OCI-LY1 (cell line): ENCODE measurements at regions not wholly inside any gene's neighbourhood (a gene's known extent, or its start where the extent isn't known, plus 50 kb on each side); places are given as distances from the start of the nearest gene placed in this dataset.

Experiments used
- H2AFZ ChIP-seq: fragments of 200-600 bp; sonication (generic), shearing (Covaris generic); 2 replicates; pipeline ENCODE4 v1.6.0; 2014; ENCODE audit warnings: antibody characterized with exemption, mild to moderate bottlenecking, low read length
- H3F3A ChIP-seq: fragments of 200-600 bp; sonication (generic), shearing (Covaris generic); 2 replicates; pipeline ENCODE4 v1.6.0; 2014; ENCODE audit warnings: mild to moderate bottlenecking, antibody characterized with exemption, low read length, moderate library complexity; ENCODE audit not compliant: insufficient read depth
- H3K27ac ChIP-seq: fragments of 200-600 bp; sonication (generic); 2 replicates; pipeline ENCODE4 v1.5.1; 2014; ENCODE audit warnings: low read length, mixed run types, mild to moderate bottlenecking, low read depth; ENCODE audit not compliant: poor library complexity, severe bottlenecking
- H3K27me3 ChIP-seq: fragments of 200-600 bp; sonication (generic); 2 replicates; pipeline ENCODE4 v1.6.0; 2014; ENCODE audit warnings: antibody characterized with exemption, mild to moderate bottlenecking, low read length, moderate library complexity; ENCODE audit not compliant: insufficient read depth
- H3K36me3 ChIP-seq: fragments of 200-600 bp; sonication (generic); 2 replicates; pipeline ENCODE4 v1.6.1; 2014; ENCODE audit warnings: mild to moderate bottlenecking, antibody characterized with exemption, low read length, moderate library complexity, mixed read lengths; ENCODE audit not compliant: insufficient read depth
- H3K4me1 ChIP-seq: fragments of 200-600 bp; sonication (generic); 2 replicates; pipeline ENCODE4 v1.5.1; 2014; ENCODE audit warnings: mild to moderate bottlenecking, low read length, moderate library complexity; ENCODE audit not compliant: insufficient read depth, severe bottlenecking
- H3K4me2 ChIP-seq: fragments of 200-600 bp; sonication (generic), shearing (Covaris generic); 2 replicates; pipeline ENCODE4 v1.6.1; 2014; ENCODE audit warnings: low read length
- H3K4me3 ChIP-seq: fragments of 200-600 bp; sonication (generic); 2 replicates; pipeline ENCODE4 v1.5.1; 2014; ENCODE audit warnings: low read length, low read depth, mild to moderate bottlenecking, mixed read lengths; ENCODE audit not compliant: poor library complexity, severe bottlenecking
- H3K79me2 ChIP-seq: fragments of 200-600 bp; shearing (Covaris generic); 2 replicates; pipeline ENCODE4 v1.6.1; 2016; ENCODE audit warnings: mixed run types, low read length, mixed read lengths; ENCODE audit not compliant: insufficient read depth
- H3K9ac ChIP-seq: fragments of 200-600 bp; sonication (generic), shearing (Covaris generic); 2 replicates; pipeline ENCODE4 v1.6.1; 2014; ENCODE audit warnings: mild to moderate bottlenecking, low read length, mixed read lengths
- H3K9me2 ChIP-seq: fragments of 200-600 bp; sonication (generic), shearing (Covaris generic); 2 replicates; pipeline ENCODE4 v1.6.1; 2014; ENCODE audit warnings: low read depth, mild to moderate bottlenecking, low read length, mixed read lengths
- H3K9me3 ChIP-seq: fragments of 200-600 bp; shearing (Covaris generic); 2 replicates; pipeline ENCODE4 v1.6.1; 2014; ENCODE audit warnings: low read length, mixed read lengths
- H4K20me1 ChIP-seq: fragments of 200-600 bp; sonication (generic), shearing (Covaris generic); 2 replicates; pipeline ENCODE4 v1.6.0; 2016; ENCODE audit warnings: mild to moderate bottlenecking, low read length; ENCODE audit not compliant: insufficient read depth
- EZH2 ChIP-seq: fragments of 200-600 bp; sonication (generic), shearing (Covaris generic); IDR thresholded peaks from 2 replicates; pipeline ENCODE4 v1.8.0; 2017; ENCODE audit warnings: borderline replicate concordance, mixed run types, mild to moderate bottlenecking, antibody characterized with exemption, low read length, moderate library complexity, mixed read lengths
- TF ChIP-seq, protein P1 (sequence below): fragments of 200-600 bp; sonication (generic), shearing (Covaris generic); IDR thresholded peaks from 2 replicates; pipeline ENCODE4 v1.5.1; 2017; ENCODE audit warnings: mild to moderate bottlenecking, antibody characterized with exemption, low read length, moderate library complexity, mixed read lengths

DNA sequence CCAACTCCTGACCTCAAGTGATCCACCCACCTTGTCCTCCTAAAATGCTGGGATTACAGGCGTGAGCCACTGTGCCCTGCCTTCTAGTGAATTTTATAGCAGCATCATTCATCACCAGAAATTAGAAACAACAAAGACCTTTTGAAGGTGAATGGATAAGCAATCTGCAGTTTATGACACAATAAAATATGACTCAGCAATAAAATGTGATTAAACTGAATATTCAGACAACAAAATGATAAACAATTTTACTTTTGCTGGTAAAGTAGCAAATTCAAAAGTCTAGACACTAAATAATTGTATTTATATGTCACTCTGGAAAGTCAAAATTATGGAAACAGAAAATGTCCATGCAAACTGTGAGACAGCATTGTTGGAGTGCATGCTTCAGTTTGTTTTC, 656.6 kb downstream of the CBLN2 start:
- H2AFZ ChIP-seq, result no peak overlapping the region
- no peaks in the 10 kb centered on the region for H3K4me1 ChIP-seq
- no peak overlapping the region for H3K4me3 ChIP-seq

GRCh38 chr18:71878226-71878625, 665.9 kb downstream of the CBLN2 start:
- TF ChIP-seq, protein P1, sequence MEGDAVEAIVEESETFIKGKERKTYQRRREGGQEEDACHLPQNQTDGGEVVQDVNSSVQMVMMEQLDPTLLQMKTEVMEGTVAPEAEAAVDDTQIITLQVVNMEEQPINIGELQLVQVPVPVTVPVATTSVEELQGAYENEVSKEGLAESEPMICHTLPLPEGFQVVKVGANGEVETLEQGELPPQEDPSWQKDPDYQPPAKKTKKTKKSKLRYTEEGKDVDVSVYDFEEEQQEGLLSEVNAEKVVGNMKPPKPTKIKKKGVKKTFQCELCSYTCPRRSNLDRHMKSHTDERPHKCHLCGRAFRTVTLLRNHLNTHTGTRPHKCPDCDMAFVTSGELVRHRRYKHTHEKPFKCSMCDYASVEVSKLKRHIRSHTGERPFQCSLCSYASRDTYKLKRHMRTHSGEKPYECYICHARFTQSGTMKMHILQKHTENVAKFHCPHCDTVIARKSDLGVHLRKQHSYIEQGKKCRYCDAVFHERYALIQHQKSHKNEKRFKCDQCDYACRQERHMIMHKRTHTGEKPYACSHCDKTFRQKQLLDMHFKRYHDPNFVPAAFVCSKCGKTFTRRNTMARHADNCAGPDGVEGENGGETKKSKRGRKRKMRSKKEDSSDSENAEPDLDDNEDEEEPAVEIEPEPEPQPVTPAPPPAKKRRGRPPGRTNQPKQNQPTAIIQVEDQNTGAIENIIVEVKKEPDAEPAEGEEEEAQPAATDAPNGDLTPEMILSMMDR, result no peak
- no peak for TF ChIP-seq EZH2
- H3K9me2 ChIP-seq, result no peaks in the 10 kb centered on the region
- no peak overlapping the region for H3K9ac ChIP-seq
- H3K4me3 ChIP-seq, result no peak overlapping the region
- no peaks in the 10 kb centered on the region for H3K9me3 ChIP-seq
- no peaks in the 10 kb centered on the region for H3F3A ChIP-seq
- H3K36me3 ChIP-seq, result no peaks in the 10 kb centered on the region
- H3K79me2 ChIP-seq, result no peaks in the 10 kb centered on the region
- H3K27ac ChIP-seq, result no peak overlapping the region
- no peaks in the 10 kb centered on the region for H3K27me3 ChIP-seq
- no peak overlapping the region for H3K4me2 ChIP-seq
- no peaks in the 10 kb centered on the region for H4K20me1 ChIP-seq
- no peak overlapping the region for H2AFZ ChIP-seq
- no peaks in the 10 kb centered on the region for H3K4me1 ChIP-seq

More for the DNA sequence above, 656.6 kb downstream of the CBLN2 start:
- Histone ChIP-seq H3K4me2 (no peak overlapping the region), H3K9ac (no peak overlapping the region), H3K9me2 (no peaks in the 10 kb centered on the region), H4K20me1 (no peaks in the 10 kb centered on the region), H3K27me3 (no peaks in the 10 kb centered on the region), H3K9me3 (no peaks in the 10 kb centered on the region), H3K27ac (no peak overlapping the region), H3K79me2 (no peaks in the 10 kb centered on the region), H3F3A (no peaks in the 10 kb centered on the region), H3K36me3 (no peaks in the 10 kb centered on the region)
- TF ChIP-seq EZH2, result no peak
- TF ChIP-seq, protein P1, result no peak

DNA sequence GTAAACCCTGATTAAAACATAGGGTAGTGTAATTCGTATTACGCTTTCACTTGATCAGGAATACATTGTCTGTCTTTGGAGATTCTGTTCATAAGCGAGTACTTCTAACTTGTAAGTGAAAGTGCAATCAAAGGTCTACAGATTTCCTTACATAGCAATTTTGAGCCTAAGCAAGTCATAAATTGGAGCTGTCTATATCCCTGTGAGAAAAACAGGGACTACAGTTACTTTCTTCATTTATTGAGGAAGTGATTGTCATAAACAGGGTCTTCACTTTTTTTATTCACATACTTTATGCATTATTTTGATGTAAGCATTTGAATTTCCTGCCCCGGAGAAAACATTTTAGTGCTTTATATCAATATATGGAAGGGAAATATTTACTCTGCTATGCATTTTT, 670.4 kb downstream of the CBLN2 start:
- Histone ChIP-seq H3K27me3 (no peaks in the 10 kb centered on the region), H3K36me3 (no peaks in the 10 kb centered on the region), H3K9me2 (no peaks in the 10 kb centered on the region), H4K20me1 (no peaks in the 10 kb centered on the region), H3K27ac (no peak overlapping the region), H2AFZ (no peak overlapping the region), H3K9ac (no peak overlapping the region), H3K9me3 (no peaks in the 10 kb centered on the region), H3K4me1 (no peaks in the 10 kb centered on the region), H3K79me2 (no peaks in the 10 kb centered on the region), H3F3A (no peaks in the 10 kb centered on the region), H3K4me3 (no peak overlapping the region), H3K4me2 (no peak overlapping the region)
- TF ChIP-seq EZH2, result no peak
- TF ChIP-seq, protein P1, result no peak
